Endothelial cell (in vitro differentiated cells): ENCODE measurements at regions not wholly inside any gene's neighbourhood (a gene's known extent, or its start where the extent isn't known, plus 50 kb on each side); places are given as distances from the start of the nearest gene placed in this dataset.

ENCODE experiments used
- DNase-seq: peaks from one replicate; pipeline ENCODE4 v3.0.0; 2021; ENCODE audit warnings: low spot score
- H3K27ac Mint-ChIP-seq: one replicate; pipeline ENCODE4 v1.8.0; 2021; ENCODE audit warnings: mixed read lengths, inconsistent platforms; ENCODE audit not compliant: unreplicated experiment
- H3K27me3 Mint-ChIP-seq: one replicate; pipeline ENCODE4 v1.8.0; 2021; ENCODE audit warnings: mild to moderate bottlenecking, moderate library complexity, mixed read lengths, inconsistent platforms; ENCODE audit not compliant: unreplicated experiment
- H3K36me3 Mint-ChIP-seq: one replicate; pipeline ENCODE4 v1.8.0; 2021; ENCODE audit warnings: mild to moderate bottlenecking, low read depth, mixed read lengths, inconsistent platforms; ENCODE audit not compliant: unreplicated experiment
- H3K4me1 Mint-ChIP-seq: one replicate; pipeline ENCODE4 v1.8.0; 2021; ENCODE audit warnings: mild to moderate bottlenecking, mixed read lengths, inconsistent platforms; ENCODE audit not compliant: unreplicated experiment
- H3K4me3 Mint-ChIP-seq: one replicate; pipeline ENCODE4 v1.8.0; 2021; ENCODE audit warnings: mild to moderate bottlenecking, mixed read lengths, inconsistent platforms; ENCODE audit not compliant: unreplicated experiment
- H3K9me3 Mint-ChIP-seq: one replicate; pipeline ENCODE4 v1.8.0; 2021; ENCODE audit warnings: mixed read lengths, inconsistent platforms; ENCODE audit not compliant: unreplicated experiment
- CTCF ChIP-seq: fragments of 200-600 bp; sonication (generic); IDR thresholded peaks from one replicate; pipeline ENCODE4 v1.5.0; 2021; ENCODE audit warnings: antibody characterized with exemption; ENCODE audit not compliant: unreplicated experiment

GRCh38 chr11:134581121-134581626 lies 169.1 kb upstream of the B3GAT1 start:
- DNase-seq: no peak
- no peaks in the 10 kb centered on the region for H3K27me3 Mint-ChIP-seq
- peaks cover 28% of the 10 kb centered on the region for H3K4me1 Mint-ChIP-seq
- no peaks in the 10 kb centered on the region for H3K36me3 Mint-ChIP-seq
- TF ChIP-seq CTCF: no peak
- H3K4me3 Mint-ChIP-seq: no peak overlapping the region
- no peak overlapping the region for H3K27ac Mint-ChIP-seq
- H3K9me3 Mint-ChIP-seq: no peaks in the 10 kb centered on the region

DNA sequence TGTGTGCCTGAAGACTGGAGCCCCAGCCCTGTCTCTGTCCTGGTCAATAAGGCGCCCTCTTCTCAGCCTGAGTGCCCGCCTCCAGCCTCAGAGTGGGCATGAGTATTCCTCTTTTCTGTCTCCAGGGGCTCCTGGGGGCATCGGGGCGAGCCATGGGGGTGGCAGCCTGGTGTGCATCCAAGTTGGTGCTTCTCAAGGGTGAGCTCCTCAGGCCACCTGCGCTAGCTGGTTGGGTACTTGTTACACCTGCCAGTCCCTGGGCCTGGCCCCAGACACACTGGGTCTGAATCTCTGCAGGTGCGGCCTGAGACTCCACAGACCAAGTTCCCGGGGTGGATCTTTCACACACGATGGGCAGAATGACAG lies 168.6 kb upstream of the B3GAT1 start:
- Mint-ChIP-seq H3K9me3 (no peaks in the 10 kb centered on the region), H3K27ac (no peak overlapping the region), H3K27me3 (no peaks in the 10 kb centered on the region), H3K4me3 (no peak overlapping the region), H3K36me3 (no peaks in the 10 kb centered on the region), H3K4me1 (peaks cover 24% of the 10 kb centered on the region)
- DNase-seq: no peak
- TF ChIP-seq CTCF: no peak

DNA sequence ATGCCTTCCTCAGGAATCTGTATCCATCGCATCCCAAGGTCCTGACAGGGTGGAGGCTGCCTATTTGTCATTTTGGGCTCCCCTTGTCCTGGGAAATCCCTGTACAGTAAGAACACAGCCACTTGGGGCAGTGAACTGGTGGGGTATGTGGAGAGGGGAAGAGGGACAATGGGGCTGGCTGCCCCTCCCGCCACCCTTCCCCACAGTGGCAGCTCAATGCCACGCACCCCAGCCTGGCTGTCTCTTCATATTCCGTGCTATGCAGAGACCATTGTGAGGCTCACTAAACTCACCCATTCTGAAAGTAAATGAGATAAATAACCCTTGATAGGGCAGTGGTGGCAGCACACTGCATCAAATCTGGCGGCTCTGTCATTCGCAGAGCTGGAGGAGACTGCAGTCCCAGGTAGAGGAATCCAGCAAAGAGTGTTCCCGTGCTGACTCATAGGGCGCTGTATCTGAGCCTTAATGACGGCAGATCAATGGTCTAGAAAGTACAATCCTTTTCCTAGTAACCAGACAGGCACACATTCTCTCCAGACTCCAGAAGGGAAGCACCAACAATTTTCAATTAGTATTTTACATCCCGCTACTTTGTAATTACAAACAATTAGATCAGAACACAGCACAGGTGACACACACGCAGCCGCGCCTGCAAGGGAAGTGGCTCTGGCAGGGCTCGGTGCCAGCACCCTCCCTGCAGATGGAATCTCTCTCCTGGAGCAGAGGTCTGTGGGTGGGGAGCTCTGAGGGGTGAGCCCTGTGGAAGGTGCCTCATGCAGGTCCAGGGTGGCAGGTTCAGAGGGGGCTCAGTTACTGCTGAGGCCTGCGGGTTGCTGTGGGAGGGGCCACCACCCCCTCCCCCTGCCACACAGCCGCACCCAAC lies 167.9 kb upstream of the B3GAT1 start:
- Mint-ChIP-seq H3K4me1 (peaks cover 18% of the 10 kb centered on the region), H3K9me3 (no peaks in the 10 kb centered on the region), H3K27ac (no peak overlapping the region)

DNA sequence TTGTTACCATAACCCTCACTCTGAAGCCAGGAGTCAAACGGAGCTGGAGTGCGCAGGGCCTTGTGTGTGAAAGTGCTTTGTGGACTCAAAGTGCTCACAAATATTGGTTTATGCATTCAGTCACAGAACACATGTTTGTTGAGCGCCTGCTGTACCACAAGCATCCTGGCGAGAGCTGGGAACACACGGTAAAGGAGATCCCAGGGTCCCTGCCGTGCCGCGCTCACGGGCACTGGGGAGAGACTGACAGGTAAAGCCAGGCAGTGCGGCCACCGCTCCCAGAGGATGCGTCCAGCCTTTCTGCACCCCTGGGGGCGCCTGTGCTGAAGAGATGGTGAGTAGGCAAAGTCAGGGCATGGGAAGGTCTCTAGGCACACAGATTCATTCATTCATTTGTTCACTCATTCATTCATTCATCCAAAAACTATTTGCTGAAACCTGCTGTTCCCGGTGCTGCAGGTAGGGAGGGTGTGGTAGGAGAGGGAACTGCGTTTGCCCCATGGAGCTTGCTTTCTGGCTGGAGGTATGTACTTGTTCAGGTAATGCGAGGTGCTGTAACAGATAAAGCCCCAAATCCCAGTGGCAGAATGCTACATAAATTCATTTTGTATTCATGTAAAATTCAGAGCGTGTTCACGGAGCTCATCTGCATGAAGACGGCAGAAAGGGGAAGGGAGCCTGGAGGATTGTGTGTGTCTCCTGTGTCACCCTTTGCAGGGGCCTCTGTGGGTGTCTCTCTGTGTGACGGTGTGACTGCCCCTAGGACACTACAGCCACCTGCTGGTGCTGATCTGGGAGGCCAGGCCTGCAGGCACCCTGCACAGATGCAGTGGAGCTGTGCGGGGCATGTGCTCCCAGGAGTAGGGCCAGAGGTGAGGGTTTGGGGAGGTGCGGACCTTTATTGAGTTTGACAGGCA lies 167.0 kb upstream of the B3GAT1 start:
- Mint-ChIP-seq H3K4me3 (no peak overlapping the region), H3K27me3 (no peaks in the 10 kb centered on the region), H3K9me3 (no peaks in the 10 kb centered on the region), H3K27ac (no peak overlapping the region), H3K36me3 (no peaks in the 10 kb centered on the region), H3K4me1 (peaks cover 10% of the 10 kb centered on the region)
- no peak for TF ChIP-seq CTCF
- DNase-seq: peak; percentile 34

More for the DNA sequence above, 167.9 kb upstream of the B3GAT1 start:
- Mint-ChIP-seq H3K4me3 (no peak overlapping the region), H3K27me3 (no peaks in the 10 kb centered on the region), H3K36me3 (no peaks in the 10 kb centered on the region)
- no peak for DNase-seq
- TF ChIP-seq CTCF: no peak
